Left lung (tissue), 4 donors: ENCODE measurements at regions not wholly inside any gene's neighbourhood (a gene's known extent, or its start where the extent isn't known, plus 50 kb on each side); places are given as distances from the start of the nearest gene placed in this dataset.

Experiments
- ATAC-seq: fragments of 200-7000 bp; cut with Tn5 transposase; one replicate; pipeline ENCODE4 v1.9.1; 2020; ENCODE audit warnings: moderate library complexity
- DNase-seq, 4 donors: peaks; one replicate each; pipeline ENCODE4 v3.0.0-alpha.2; 2013 to 2020
- H3K27ac ChIP-seq, 2 donors: fragments of 200-600 bp; sonication (generic) in 1 of 2; one replicate each; pipeline versions ENCODE4 v1.5.0 to v1.8.0; 2020 to 2021
- H3K27me3 ChIP-seq, 2 donors: fragments of 200-600 bp; sonication (generic) in 1 of 2; one replicate each; pipeline versions ENCODE4 v1.5.0 to v1.8.0; 2020 to 2021
- H3K36me3 ChIP-seq, 2 donors: fragments of 200-600 bp; sonication (generic) in 1 of 2; one replicate each; pipeline versions ENCODE4 v1.5.0 to v1.8.0; 2020 to 2021
- H3K4me1 ChIP-seq, 2 donors: fragments of 200-600 bp; one replicate each; pipeline ENCODE4 v1.8.0; 2021
- H3K4me3 ChIP-seq, 2 donors: fragments of 200-600 bp; sonication (generic) in 1 of 2; one replicate each; pipeline versions ENCODE4 v1.5.0 to v1.8.0; 2020 to 2021; ENCODE audit warnings: mild to moderate bottlenecking in 1 of 2
- H3K9me3 ChIP-seq, 2 donors: fragments of 200-600 bp; sonication (generic) in 1 of 2; one replicate each; pipeline versions ENCODE4 v1.5.0 to v1.8.0; 2020 to 2021
- CTCF ChIP-seq, 2 donors: fragments of 200-600 bp; sonication (generic) in 1 of 2; IDR thresholded peaks; one replicate each; pipeline versions ENCODE4 v1.5.0 to v1.8.0; 2021; ENCODE audit warnings: antibody characterized with exemption in 2 of 2
- intact Hi-C, 2 donors: fragments of 100-400 bp; cut with DNase I; formaldehyde crosslinking; loops; one replicate each; pipeline versions ENCODE4 v1.11.2 to v1.14.2; 2022
- donor health status: DM: no; HTN: yes; CAD: no.
- donor health status: DM: no; HTN: no; CAD: no.

- H3K27me3 ChIP-seq, result no peaks in the 10 kb centered on the region
- intact Hi-C loops, result no loop called here
- H3K36me3 ChIP-seq, result no peaks in the 10 kb centered on the region
- no peak overlapping the region for H3K27ac ChIP-seq
- no peak for ATAC-seq
- peaks cover 8% of the 10 kb centered on the region in 2 donors for H3K4me1 ChIP-seq
- no peak for TF ChIP-seq CTCF (IDR thresholded peaks at IDR 0.05)
- no peak for DNase-seq
- no peaks in the 10 kb centered on the region for H3K9me3 ChIP-seq
- H3K4me3 ChIP-seq, result no peak overlapping the region
Observed at GRCh38 chr9:87378676-87379075, 119.0 kb upstream of the DAPK1 start.

- Histone ChIP-seq H3K9me3 (no peaks in the 10 kb centered on the region), H3K4me3 (no peak overlapping the region), H3K36me3 (no peaks in the 10 kb centered on the region), H3K27ac (no peak overlapping the region), H3K4me1 (peaks cover 8% of the 10 kb centered on the region in 2 donors), H3K27me3 (no peaks in the 10 kb centered on the region)
- DNase-seq (no peak), ATAC-seq (no peak)
- intact Hi-C loops, result no loop called here
- no peak for TF ChIP-seq CTCF (IDR thresholded peaks at IDR 0.05)
Observed at GRCh38 chr9:87379300-87379699, 118.4 kb upstream of the DAPK1 start.

- no peak for TF ChIP-seq CTCF (IDR thresholded peaks at IDR 0.05)
Observed at GRCh38 chr9:87381050-87381711, 116.5 kb upstream of the DAPK1 start.

GRCh38 chr9:87381746-87382145 is 115.9 kb upstream of the DAPK1 start:
- ATAC-seq, result peak; percentile 62
- peaks cover 8% of the 10 kb centered on the region in 2 donors for H3K4me1 ChIP-seq
- DNase-seq, result no peak
- H3K4me3 ChIP-seq, result no peak overlapping the region
- TF ChIP-seq CTCF (IDR thresholded peaks at IDR 0.05), result no peak
- no peaks in the 10 kb centered on the region for H3K27me3 ChIP-seq
- peak overlapping the region; percentile 4 to 41 for H3K27ac ChIP-seq
- H3K9me3 ChIP-seq, result no peaks in the 10 kb centered on the region
- no peaks in the 10 kb centered on the region for H3K36me3 ChIP-seq
- intact Hi-C loops, result no loop called here

More at GRCh38 chr9:87381050-87381711, 116.5 kb upstream of the DAPK1 start:
- Histone ChIP-seq H3K4me1 (peaks cover 8% of the 10 kb centered on the region in 2 donors), H3K4me3 (no peak overlapping the region), H3K27ac (peak overlapping the region in 1 of 2 donors; percentile 41), H3K27me3 (no peaks in the 10 kb centered on the region), H3K36me3 (no peaks in the 10 kb centered on the region), H3K9me3 (no peaks in the 10 kb centered on the region)
- ATAC-seq (peak; percentile 69), DNase-seq (peak in 1 of 4 donors; percentile 49)
- intact Hi-C loops, result no loop called here

- no peak overlapping the region for H3K27ac ChIP-seq
- no peaks in the 10 kb centered on the region for H3K27me3 ChIP-seq
- DNase-seq (no peak), ATAC-seq (peak; percentile 15)
- intact Hi-C loops, result no loop called here
- H3K4me3 ChIP-seq, result no peak overlapping the region
- no peak for TF ChIP-seq CTCF (IDR thresholded peaks at IDR 0.05)
- no peaks in the 10 kb centered on the region for H3K9me3 ChIP-seq
- H3K4me1 ChIP-seq, result peaks cover 8% of the 10 kb centered on the region in 2 donors
- no peaks in the 10 kb centered on the region for H3K36me3 ChIP-seq
Observed at GRCh38 chr9:87382900-87383299, 114.8 kb upstream of the DAPK1 start.
